ENCODE measurements at regions not wholly inside any gene's neighbourhood (a gene's known extent, or its start where the extent isn't known, plus 50 kb on each side); places are given as distances from the start of the nearest gene placed in this dataset.

DNA sequence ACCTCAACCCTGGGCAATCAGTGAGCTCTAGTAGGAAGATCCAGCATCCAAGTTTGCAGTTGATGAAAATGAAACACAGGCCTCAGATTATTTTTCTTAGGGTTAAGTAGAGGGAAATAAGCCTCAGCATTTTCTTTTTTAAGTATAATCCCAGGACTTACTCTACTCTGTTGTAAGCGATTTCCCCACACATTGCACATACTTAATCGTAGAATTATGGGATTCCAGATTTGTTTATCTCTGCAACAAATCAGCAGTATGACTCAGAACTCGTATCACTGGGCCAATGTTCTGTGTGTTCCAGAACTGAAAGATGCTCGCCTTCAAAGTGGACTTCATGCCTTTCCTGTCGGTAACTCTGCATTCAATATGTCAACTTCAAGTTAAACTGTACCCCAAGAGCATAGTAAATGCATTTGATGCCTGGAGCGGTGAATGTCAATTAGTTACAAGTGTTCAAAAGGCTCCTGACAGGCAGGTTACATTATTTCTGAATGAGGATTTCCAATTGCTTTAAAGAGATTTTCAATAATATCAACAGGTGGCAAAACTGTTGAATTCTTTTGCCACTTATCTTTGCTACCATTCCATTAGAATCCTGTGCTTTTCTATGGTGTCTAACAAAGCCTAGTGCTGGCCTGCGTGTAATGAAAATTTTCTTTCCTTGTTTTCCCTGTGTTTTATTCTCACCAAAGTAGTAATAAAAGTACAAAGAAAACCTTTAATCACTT, 323.8 kb upstream of the SYT1 start:
- TF ChIP-seq, protein P1, sequence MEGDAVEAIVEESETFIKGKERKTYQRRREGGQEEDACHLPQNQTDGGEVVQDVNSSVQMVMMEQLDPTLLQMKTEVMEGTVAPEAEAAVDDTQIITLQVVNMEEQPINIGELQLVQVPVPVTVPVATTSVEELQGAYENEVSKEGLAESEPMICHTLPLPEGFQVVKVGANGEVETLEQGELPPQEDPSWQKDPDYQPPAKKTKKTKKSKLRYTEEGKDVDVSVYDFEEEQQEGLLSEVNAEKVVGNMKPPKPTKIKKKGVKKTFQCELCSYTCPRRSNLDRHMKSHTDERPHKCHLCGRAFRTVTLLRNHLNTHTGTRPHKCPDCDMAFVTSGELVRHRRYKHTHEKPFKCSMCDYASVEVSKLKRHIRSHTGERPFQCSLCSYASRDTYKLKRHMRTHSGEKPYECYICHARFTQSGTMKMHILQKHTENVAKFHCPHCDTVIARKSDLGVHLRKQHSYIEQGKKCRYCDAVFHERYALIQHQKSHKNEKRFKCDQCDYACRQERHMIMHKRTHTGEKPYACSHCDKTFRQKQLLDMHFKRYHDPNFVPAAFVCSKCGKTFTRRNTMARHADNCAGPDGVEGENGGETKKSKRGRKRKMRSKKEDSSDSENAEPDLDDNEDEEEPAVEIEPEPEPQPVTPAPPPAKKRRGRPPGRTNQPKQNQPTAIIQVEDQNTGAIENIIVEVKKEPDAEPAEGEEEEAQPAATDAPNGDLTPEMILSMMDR (IDR thresholded peaks at IDR 0.05; ENCODE audit: low read depth, low read length, missing control alignments), result no peak
- DNase-seq (ENCODE audit: low read depth), result no peak
- no peak overlapping the region for H3K4me3 ChIP-seq (ENCODE audit: low read depth, low read length)

DNA sequence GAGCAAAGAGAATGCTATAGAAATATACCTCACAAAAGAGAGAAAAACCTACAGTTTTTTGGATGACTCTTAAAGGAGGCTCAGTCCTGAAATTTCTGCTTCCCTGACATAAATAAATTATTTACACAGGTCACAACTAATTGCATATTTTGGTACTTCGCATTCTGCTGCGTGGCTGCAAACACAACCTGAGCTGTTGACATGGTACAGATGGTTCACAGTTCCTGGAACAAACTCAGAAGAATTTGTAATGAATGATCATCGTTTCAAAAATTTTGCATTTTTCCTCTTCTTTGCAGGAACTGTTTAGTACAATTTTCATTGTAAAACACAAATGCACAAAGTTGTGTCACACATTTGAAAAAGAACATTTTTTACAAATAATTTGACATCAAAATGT, 313.7 kb upstream of the SYT1 start:
- H3K4me3 ChIP-seq (ENCODE audit: low read depth, low read length), result no peak overlapping the region
- TF ChIP-seq, protein P1 (IDR thresholded peaks at IDR 0.05; ENCODE audit: low read depth, low read length, missing control alignments), result no peak
- DNase-seq (ENCODE audit: low read depth), result no peak

DNA sequence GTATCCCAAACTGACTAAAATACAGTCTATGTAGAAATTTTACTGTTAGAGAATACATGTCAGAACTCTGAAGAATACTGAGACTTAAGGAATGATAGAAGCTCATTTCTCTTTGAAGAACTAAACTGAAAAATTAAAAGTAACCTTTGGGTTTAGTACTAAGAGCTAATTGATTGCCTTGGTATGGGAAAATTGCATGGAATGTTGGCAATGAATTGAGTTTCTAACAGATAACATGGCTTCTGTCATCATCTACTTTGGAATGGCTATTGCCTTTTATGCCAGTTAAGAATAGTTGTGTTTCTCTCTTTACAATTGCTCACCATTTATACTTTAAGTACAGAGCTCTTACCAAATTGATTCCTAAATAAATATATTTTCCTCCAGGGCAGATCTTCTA, 308.8 kb upstream of the SYT1 start:
- H3K4me3 ChIP-seq (ENCODE audit: low read depth, low read length), result no peak overlapping the region
- no peak for DNase-seq (ENCODE audit: low read depth)
- TF ChIP-seq, protein P1 (IDR thresholded peaks at IDR 0.05; ENCODE audit: low read depth, low read length, missing control alignments), result no peak

DNA sequence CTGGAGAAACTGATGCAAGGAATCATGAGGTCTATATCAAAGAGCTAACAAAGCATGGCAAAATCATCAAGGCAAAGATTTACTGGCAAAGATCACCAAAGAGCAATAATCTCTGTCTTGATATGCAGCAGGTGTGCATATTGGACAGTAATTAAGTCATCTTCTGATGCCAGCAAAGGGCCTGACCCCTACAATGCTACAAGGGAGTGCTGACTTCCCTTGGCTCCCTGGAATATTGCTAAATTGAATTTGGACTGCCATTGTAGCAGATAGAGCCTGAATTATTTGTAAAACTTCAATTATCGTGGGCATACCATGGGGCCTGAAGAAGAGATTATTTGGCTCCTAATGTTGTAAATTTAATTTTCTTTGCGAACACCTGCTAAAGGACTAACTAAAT, 307.9 kb upstream of the SYT1 start:
- TF ChIP-seq, protein P1 (IDR thresholded peaks at IDR 0.05; ENCODE audit: low read depth, low read length, missing control alignments), result no peak
- DNase-seq (ENCODE audit: low read depth), result no peak

DNA sequence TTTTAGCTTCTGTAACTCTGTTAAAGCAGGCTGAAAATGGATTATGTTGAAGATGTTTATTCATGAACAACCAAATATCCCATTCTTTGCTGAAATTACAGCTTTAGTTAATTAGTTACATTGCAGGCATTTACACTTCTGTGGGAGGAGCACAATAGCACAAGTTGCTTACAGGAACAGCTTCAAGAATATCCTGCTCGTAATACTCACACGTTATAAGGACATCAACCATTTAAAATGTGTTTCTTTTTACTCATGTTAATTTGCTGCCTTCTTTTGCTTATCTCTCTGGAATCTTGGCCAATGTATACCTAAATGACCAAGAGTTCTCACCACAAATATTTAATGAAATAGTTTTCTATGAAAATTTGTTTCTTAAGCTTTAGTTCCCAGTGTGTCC, 305.2 kb upstream of the SYT1 start:
- TF ChIP-seq, protein P1 (IDR thresholded peaks at IDR 0.05; ENCODE audit: low read depth, low read length, missing control alignments), result no peak
- DNase-seq (ENCODE audit: low read depth), result no peak

More for the DNA sequence above, 307.9 kb upstream of the SYT1 start:
- H3K4me3 ChIP-seq (ENCODE audit: low read depth, low read length), result no peak overlapping the region

DNA sequence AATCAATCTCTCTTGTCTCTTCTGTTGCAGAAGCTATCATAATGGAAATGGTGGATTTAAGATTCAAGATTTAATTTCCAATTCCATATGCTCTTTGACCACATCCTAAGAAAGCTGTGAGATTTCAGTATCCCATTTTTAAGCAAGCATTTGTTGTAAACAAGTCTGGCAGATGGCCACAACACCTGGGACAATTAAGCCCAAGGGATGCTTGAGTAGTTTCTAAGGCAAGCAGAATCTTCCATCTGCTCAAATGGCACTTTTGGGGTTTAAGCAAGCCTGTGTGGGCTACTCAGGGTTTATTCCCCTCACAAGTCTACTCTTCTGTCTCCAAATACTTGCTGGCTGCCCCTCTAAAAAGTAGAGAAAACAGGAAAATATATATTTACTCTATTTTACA, 304.7 kb upstream of the SYT1 start:
- DNase-seq (ENCODE audit: low read depth), result no peak
- no peak overlapping the region for H3K4me3 ChIP-seq (ENCODE audit: low read depth, low read length)
- TF ChIP-seq, protein P1 (IDR thresholded peaks at IDR 0.05; ENCODE audit: low read depth, low read length, missing control alignments), result no peak

More for the DNA sequence above, 305.2 kb upstream of the SYT1 start:
- H3K4me3 ChIP-seq (ENCODE audit: low read depth, low read length), result no peak overlapping the region

DNA sequence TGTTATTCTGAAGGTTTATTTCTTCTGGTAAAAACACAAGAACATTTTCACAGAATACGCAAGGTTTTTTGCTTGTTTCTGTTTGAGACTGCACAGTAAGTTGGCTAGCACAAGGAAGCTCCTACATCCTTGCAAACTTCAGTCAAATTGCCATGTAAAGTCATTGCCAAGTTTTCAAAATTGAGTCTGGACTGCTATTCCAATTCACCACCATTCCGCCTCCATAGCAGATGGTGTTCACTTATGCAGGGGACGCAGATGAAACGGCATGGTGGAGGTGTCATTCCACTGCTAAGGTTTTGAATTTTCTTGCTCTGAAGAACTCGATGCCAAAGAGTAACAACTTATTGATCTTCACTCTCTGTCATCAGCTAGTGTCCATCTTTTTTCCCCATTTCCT, 303.9 kb upstream of the SYT1 start:
- TF ChIP-seq, protein P1 (IDR thresholded peaks at IDR 0.05; ENCODE audit: low read depth, low read length, missing control alignments), result no peak
- DNase-seq (ENCODE audit: low read depth), result no peak
- no peak overlapping the region for H3K4me3 ChIP-seq (ENCODE audit: low read depth, low read length)
